SU-DHL-6 (cell line): ENCODE measurements at regions not wholly inside any gene's neighbourhood (a gene's known extent, or its start where the extent isn't known, plus 50 kb on each side); places are given as distances from the start of the nearest gene placed in this dataset.

Experiments
- CTCF ChIP-seq: fragments of 200-600 bp; sonication (generic); IDR thresholded peaks from one replicate; pipeline ENCODE4 v1.5.1; 2017; ENCODE audit warnings: antibody characterized with exemption, mild to moderate bottlenecking, low read length, moderate library complexity; ENCODE audit not compliant: insufficient read depth, poor library complexity, severe bottlenecking
- EZH2phosphoT487 ChIP-seq: fragments of 200-600 bp; sonication (generic), shearing (Covaris generic); conservative IDR thresholded peaks from 2 replicates; pipeline ENCODE4 v1.6.1; 2018; ENCODE audit warnings: mild to moderate bottlenecking, antibody characterized with exemption, low read length, moderate library complexity, mixed read lengths

GRCh38 chr10:111990734-111991133, 192.8 kb downstream of the GPAM start:
- TF ChIP-seq CTCF (no peak), EZH2phosphoT487 (no peak)
